Endothelial cell of umbilical vein (primary cell): ENCODE measurements at regions not wholly inside any gene's neighbourhood (a gene's known extent, or its start where the extent isn't known, plus 50 kb on each side); places are given as distances from the start of the nearest gene placed in this dataset.

Source experiments
- BruUV-seq: library from RNA; stranded (reverse); fragments of 400-500 nt; replicated peaks from 2 replicates; lab custom pipeline; 2021; lab: Mats Ljungman, UMichigan
- CTCF ChIA-PET: fragments of 300-600, 350-600 bp; sonication (Branson Sonifier 250); formaldehyde crosslinking; loops from one replicate; lab custom pipeline; 2021; ENCODE audit warnings: antibody characterized with exemption, inconsistent platforms; lab: Charles Lee
- POLR2A ChIA-PET: fragments of 300-600, 350-600 bp; sonication (Branson Sonifier 250); formaldehyde crosslinking; loops from one replicate; lab custom pipeline; 2021; ENCODE audit warnings: antibody characterized with exemption, inconsistent platforms; lab: Charles Lee
- DNase-seq: peaks from one replicate; pipeline ENCODE4 v3.0.0-alpha.2; 2011; ENCODE audit warnings: low read depth, low spot score
- FAIRE-seq: peaks from 2 replicates; lab custom pipeline; 2011; peaks lifted over from hg19 to GRCh38; lab: Jason Lieb, UNC
- H2AFZ ChIP-seq: 2 replicates; pipeline ENCODE4 v1.6.0; 2012; ENCODE audit warnings: low read depth, low read length, control low read depth, inconsistent platforms
- H3K27ac ChIP-seq: 2 replicates; pipeline ENCODE4 v1.5.1; 2011; ENCODE audit warnings: low read depth, mild to moderate bottlenecking, control low read depth, low read length, moderate library complexity; ENCODE audit not compliant: insufficient read depth
- H3K27me3 ChIP-seq, 2 experiments: 2 replicates each; pipeline versions ENCODE4 v1.6.0 to v1.6.1; 2011; ENCODE audit warnings: low read length in 2 of 2, mixed read lengths in 1 of 2; ENCODE audit not compliant: control insufficient read depth in 2 of 2, insufficient read depth in 2 of 2
- H3K36me3 ChIP-seq, 2 experiments: 2 replicates in 1 of 2; 3 replicates in 1 of 2; pipeline ENCODE4 v1.5.1; 2011; ENCODE audit warnings: low read length in 2 of 2, mild to moderate bottlenecking in 1 of 2, moderate library complexity in 1 of 2; ENCODE audit not compliant: control insufficient read depth in 2 of 2, insufficient read depth in 2 of 2; ENCODE audit errors: extremely low read depth in 1 of 2
- H3K4me1 ChIP-seq: 3 replicates; pipeline ENCODE4 v1.5.1; 2011; ENCODE audit warnings: mild to moderate bottlenecking, low read length; ENCODE audit not compliant: control insufficient read depth, insufficient read depth; ENCODE audit errors: extremely low read depth
- H3K4me2 ChIP-seq: 2 replicates; pipeline ENCODE4 v1.6.1; 2011; ENCODE audit warnings: low read length, control low read depth, mixed read lengths; ENCODE audit not compliant: insufficient read depth
- H3K4me3 ChIP-seq, 3 experiments: fragments of 200-600 bp in 1 of 3; sonication (generic), shearing (Covaris generic) in 1 of 3; replicated peaks in 1 of 3; 2 replicates each; pipeline ENCODE4 v1.5.1; 2011 to 2016; ENCODE audit warnings: control low read depth in 3 of 3, low read length in 3 of 3, mild to moderate bottlenecking in 2 of 3, inconsistent platforms in 1 of 3, low read depth in 1 of 3, moderate library complexity in 1 of 3; ENCODE audit not compliant: insufficient read depth in 1 of 3
- H3K79me2 ChIP-seq: 2 replicates; pipeline ENCODE4 v1.6.0; 2012; ENCODE audit warnings: low read length, inconsistent platforms; ENCODE audit not compliant: control insufficient read depth, insufficient read depth
- H3K9ac ChIP-seq: replicated peaks from 2 replicates; pipeline ENCODE3; 2011; ENCODE audit warnings: low read length, control low read depth; ENCODE audit not compliant: insufficient read depth; ENCODE audit errors: extremely low read depth
- H3K9me1 ChIP-seq: replicated peaks from 3 replicates; pipeline ENCODE4 v1.6.0; 2011; ENCODE audit warnings: mild to moderate bottlenecking, low read length; ENCODE audit not compliant: control insufficient read depth, insufficient read depth; ENCODE audit errors: extremely low read depth
- H3K9me3 ChIP-seq: replicated peaks from 2 replicates; pipeline ENCODE4 v1.5.1; 2012; ENCODE audit warnings: low read length, inconsistent platforms; ENCODE audit not compliant: control insufficient read depth, insufficient read depth
- H4K20me1 ChIP-seq: replicated peaks from 2 replicates; pipeline ENCODE3; 2011; ENCODE audit warnings: mild to moderate bottlenecking, low read length; ENCODE audit not compliant: control insufficient read depth, insufficient read depth; ENCODE audit errors: extremely low read depth
- CTCF ChIP-seq, 2 donors: IDR thresholded peaks; 1 replicate in 1 of 2; 2 replicates in 1 of 2; pipeline ENCODE4 v1.5.1; 2011; ENCODE audit warnings: low read length in 2 of 2, mild to moderate bottlenecking in 2 of 2, moderate library complexity in 2 of 2, control low read depth in 1 of 2, inconsistent platforms in 1 of 2, low read depth in 1 of 2; ENCODE audit not compliant: insufficient read depth in 1 of 2; ENCODE audit errors: extremely low read depth in 1 of 2
- EZH2 ChIP-seq: IDR thresholded peaks from 2 replicates; pipeline ENCODE4 v1.6.1; 2012; ENCODE audit warnings: borderline replicate concordance, low read depth, mild to moderate bottlenecking, moderate library complexity, low read length, inconsistent platforms; ENCODE audit not compliant: severe bottlenecking
- FOS ChIP-seq: IDR thresholded peaks from 2 replicates; pipeline ENCODE4 v1.6.1; 2011; ENCODE audit warnings: mild to moderate bottlenecking, low read length, moderate library complexity, borderline replicate concordance; ENCODE audit not compliant: insufficient read depth
- GATA2 ChIP-seq: IDR thresholded peaks from 2 replicates; pipeline ENCODE4 v1.7.0; 2011; ENCODE audit warnings: low read depth, mild to moderate bottlenecking, moderate library complexity, mixed read lengths, low read length; ENCODE audit not compliant: insufficient read length, insufficient read depth
- MAX ChIP-seq: IDR thresholded peaks from 2 replicates; pipeline ENCODE4 v1.6.1; 2011; ENCODE audit not compliant: insufficient read depth, insufficient read length
- MYC ChIP-seq: IDR thresholded peaks from one replicate; pipeline ENCODE4 v1.6.1; 2011; ENCODE audit warnings: mild to moderate bottlenecking, low read depth, low read length
- POLR2A ChIP-seq: IDR thresholded peaks from 2 replicates; pipeline ENCODE4 v1.6.1; 2012; ENCODE audit warnings: low read depth, mild to moderate bottlenecking, control low read depth, low read length
- POLR2AphosphoS5 ChIP-seq: IDR thresholded peaks from 2 replicates; pipeline ENCODE4 v1.6.1; 2012; ENCODE audit warnings: low read depth, mild to moderate bottlenecking, control low read depth, low read length, moderate library complexity; ENCODE audit not compliant: insufficient read depth
- dilution Hi-C: fragments of 300-500 bp; cut with MboI; formaldehyde crosslinking; loops from one replicate; pipeline ENCODE4 v1.15.0; 2019; ENCODE audit warnings: low sequenced_read_pairs; ENCODE audit not compliant: extremely low pct_ligation_motif_present
- intact Hi-C: fragments of 100-400 bp; cut with micrococcal nuclease; formaldehyde crosslinking; loops from one replicate; pipeline ENCODE4 v1.10.0; 2022

GRCh38 chr11:114783805-114784204 is 105.5 kb downstream of the NXPE2 start:
- Histone ChIP-seq H3K4me1 (no peaks in the 10 kb centered on the region), H3K9me1 (no peaks in the 10 kb centered on the region), H3K4me2 (no peak overlapping the region), H3K27me3 (no peaks in the 10 kb centered on the region), H2AFZ (no peak overlapping the region), H3K9ac (no peak overlapping the region), H4K20me1 (no peaks in the 10 kb centered on the region), H3K4me3 (no peak overlapping the region), H3K9me3 (no peaks in the 10 kb centered on the region), H3K27ac (no peak overlapping the region), H3K36me3 (no peaks in the 10 kb centered on the region), H3K79me2 (no peaks in the 10 kb centered on the region)
- TF ChIP-seq POLR2AphosphoS5 = no peak
- TF ChIP-seq POLR2A = no peak
- TF ChIP-seq GATA2 = no peak
- no peak for TF ChIP-seq MAX
- TF ChIP-seq FOS = no peak
- no peak for TF ChIP-seq CTCF (IDR thresholded peaks at IDR 0.05; ENCODE audit: extremely low read depth in 1 of 2, insufficient read depth in 1 of 2, low read depth in 1 of 2, low read length in 2 of 2)
- TF ChIP-seq EZH2 = no peak
- TF ChIP-seq MYC = no peak
- no TSS peak for BruUV-seq
- ChIA-PET POLR2A (no interaction called here), CTCF (interaction anchor here (0.7 to 2.2 kb wide), 2 partner anchors 9 to 45 kb away, joined by 3 to 8 read pairs; no protein-coding TSS in a partner anchor)
- dilution Hi-C loops = no loop called here
- FAIRE-seq (no peak), DNase-seq (no peak)
- intact Hi-C loops = no loop called here
